ENCODE measurements at regions not wholly inside any gene's neighbourhood (a gene's known extent, or its start where the extent isn't known, plus 50 kb on each side); places are given as distances from the start of the nearest gene placed in this dataset.

DNA sequence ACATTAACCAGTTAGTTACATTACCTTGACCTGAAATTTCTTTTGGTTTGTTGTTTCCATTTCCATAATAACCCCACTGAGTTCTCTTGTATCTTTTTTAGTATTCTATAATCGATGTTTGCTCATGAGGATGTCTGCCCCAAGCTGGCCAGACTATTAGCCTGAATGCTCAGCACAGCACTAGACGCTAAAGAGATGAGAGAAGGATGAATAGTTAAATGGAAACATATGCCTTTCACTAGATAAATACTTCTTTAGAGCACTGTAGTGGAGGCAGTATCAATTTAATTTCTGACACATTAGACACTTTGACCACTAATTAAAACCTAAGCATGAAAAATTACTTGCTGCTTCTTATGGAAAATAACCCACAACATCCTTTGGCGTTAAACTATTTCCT lies 654.9 kb upstream of the KCNMB2 start:
- TF ChIP-seq, protein P1, sequence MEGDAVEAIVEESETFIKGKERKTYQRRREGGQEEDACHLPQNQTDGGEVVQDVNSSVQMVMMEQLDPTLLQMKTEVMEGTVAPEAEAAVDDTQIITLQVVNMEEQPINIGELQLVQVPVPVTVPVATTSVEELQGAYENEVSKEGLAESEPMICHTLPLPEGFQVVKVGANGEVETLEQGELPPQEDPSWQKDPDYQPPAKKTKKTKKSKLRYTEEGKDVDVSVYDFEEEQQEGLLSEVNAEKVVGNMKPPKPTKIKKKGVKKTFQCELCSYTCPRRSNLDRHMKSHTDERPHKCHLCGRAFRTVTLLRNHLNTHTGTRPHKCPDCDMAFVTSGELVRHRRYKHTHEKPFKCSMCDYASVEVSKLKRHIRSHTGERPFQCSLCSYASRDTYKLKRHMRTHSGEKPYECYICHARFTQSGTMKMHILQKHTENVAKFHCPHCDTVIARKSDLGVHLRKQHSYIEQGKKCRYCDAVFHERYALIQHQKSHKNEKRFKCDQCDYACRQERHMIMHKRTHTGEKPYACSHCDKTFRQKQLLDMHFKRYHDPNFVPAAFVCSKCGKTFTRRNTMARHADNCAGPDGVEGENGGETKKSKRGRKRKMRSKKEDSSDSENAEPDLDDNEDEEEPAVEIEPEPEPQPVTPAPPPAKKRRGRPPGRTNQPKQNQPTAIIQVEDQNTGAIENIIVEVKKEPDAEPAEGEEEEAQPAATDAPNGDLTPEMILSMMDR (IDR thresholded peaks at IDR 0.05), result no peak
- no peak for TF ChIP-seq POLR2A (IDR thresholded peaks at IDR 0.05)

Measured in testis (tissue), 2 donors.